HFF-Myc (cell line): ENCODE measurements at regions not wholly inside any gene's neighbourhood (a gene's known extent, or its start where the extent isn't known, plus 50 kb on each side); places are given as distances from the start of the nearest gene placed in this dataset.

Experiments used
- DNase-seq: peaks from one replicate; pipeline ENCODE4 v3.0.0-alpha.2; 2011; ENCODE audit warnings: low read depth; ENCODE audit errors: extremely low read depth
- H3K4me3 ChIP-seq: replicated peaks from 2 replicates; pipeline ENCODE4 v1.5.1; 2011; ENCODE audit warnings: low read depth, mild to moderate bottlenecking, control low read depth, low read length
- TF ChIP-seq, protein P1 (sequence below): IDR thresholded peaks from 2 replicates; pipeline ENCODE4 v1.5.1; 2012; ENCODE audit warnings: mild to moderate bottlenecking, low read depth, low read length, control low read depth; ENCODE audit errors: missing control alignments

DNA sequence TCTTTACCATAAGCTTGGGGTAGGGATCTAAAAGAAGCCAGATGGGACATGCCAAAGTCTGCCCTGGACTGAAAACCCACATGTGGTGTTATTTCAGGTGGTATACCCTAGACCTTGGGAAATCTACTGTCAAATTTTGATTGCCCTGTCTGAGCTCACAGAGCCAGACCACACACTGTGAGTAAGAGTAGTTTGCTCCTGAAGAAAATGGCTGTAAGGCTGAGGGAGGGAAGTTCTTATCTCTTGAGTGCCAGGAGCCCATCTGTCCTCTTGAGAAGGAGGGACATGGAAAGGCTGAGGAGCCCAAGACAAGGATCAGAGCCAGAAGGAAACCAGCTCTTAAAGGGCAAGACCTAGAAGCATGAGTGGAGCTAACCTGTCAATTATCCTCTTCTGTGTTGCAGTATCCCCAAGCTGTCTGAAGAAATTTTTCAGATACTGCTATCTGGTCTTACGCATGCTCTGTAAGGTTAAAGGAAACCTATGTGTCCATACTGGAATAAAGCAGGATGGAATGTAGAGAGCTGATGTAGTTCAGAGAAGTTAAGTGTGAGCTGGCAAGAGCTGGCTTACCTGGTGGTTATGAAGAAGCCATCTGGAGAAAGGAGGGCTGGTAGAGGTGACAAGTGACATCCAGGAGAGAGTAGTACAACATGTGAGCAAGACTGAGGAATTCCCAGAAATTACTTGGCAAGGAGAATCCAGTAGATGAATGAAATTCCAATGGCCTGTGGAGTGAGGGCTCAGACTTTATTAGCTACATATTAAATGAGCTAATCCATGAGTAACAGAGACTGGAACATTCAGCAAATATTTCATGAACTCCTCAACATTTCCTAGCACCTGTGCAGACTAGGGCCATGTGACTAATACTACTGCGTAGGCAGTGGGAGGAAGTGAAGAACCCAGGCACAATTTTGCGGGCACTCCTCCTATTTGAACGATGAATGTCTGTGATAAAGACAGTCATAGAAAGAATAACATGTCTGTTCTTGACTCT, 389.1 kb upstream of the KIF2A start:
- H3K4me3 ChIP-seq, result no peak overlapping the region
- DNase-seq, result no peak
- TF ChIP-seq, protein P1, sequence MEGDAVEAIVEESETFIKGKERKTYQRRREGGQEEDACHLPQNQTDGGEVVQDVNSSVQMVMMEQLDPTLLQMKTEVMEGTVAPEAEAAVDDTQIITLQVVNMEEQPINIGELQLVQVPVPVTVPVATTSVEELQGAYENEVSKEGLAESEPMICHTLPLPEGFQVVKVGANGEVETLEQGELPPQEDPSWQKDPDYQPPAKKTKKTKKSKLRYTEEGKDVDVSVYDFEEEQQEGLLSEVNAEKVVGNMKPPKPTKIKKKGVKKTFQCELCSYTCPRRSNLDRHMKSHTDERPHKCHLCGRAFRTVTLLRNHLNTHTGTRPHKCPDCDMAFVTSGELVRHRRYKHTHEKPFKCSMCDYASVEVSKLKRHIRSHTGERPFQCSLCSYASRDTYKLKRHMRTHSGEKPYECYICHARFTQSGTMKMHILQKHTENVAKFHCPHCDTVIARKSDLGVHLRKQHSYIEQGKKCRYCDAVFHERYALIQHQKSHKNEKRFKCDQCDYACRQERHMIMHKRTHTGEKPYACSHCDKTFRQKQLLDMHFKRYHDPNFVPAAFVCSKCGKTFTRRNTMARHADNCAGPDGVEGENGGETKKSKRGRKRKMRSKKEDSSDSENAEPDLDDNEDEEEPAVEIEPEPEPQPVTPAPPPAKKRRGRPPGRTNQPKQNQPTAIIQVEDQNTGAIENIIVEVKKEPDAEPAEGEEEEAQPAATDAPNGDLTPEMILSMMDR, result no peak

DNA sequence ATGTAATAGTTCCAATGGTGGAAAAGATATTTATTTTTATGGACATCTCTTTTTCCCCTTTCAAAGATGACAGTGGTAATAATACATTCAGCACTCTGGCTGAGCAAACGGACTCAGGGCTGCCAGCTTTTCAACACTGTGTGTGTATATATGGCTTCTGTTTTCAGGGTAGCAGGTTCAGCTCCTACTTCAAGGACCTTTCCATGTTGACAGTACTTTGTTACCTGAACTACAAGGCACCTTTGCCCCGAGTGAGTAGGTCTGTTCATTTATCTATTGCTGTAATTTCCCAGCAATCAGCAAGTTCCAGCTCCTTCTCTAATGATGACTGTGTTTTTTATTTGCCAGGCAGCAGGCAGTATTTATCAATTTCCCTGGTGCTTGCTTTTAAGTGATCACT, 387.4 kb upstream of the KIF2A start:
- TF ChIP-seq, protein P1, result no peak
- no peak for DNase-seq
- H3K4me3 ChIP-seq, result no peak overlapping the region

DNA sequence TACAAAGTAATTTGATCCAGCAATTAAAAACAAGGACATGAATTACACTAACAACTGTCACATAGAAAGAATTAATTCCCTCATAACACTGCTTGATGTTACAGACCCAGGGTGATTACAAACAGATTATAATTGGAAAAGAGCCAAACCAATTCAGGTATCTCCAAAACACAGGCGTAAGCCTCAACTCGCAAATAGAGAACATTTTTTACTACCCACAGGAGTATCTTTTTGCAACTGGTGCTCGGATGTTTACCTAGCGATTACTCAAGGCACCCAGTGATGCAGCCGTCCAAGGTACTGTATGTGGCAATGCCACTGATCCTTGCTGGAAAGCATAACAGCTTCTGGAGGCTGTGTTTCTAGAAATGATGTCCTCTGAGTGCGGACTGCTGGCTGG, 386.1 kb upstream of the KIF2A start:
- no peak for DNase-seq
- H3K4me3 ChIP-seq, result no peak overlapping the region
- TF ChIP-seq, protein P1, result no peak

DNA sequence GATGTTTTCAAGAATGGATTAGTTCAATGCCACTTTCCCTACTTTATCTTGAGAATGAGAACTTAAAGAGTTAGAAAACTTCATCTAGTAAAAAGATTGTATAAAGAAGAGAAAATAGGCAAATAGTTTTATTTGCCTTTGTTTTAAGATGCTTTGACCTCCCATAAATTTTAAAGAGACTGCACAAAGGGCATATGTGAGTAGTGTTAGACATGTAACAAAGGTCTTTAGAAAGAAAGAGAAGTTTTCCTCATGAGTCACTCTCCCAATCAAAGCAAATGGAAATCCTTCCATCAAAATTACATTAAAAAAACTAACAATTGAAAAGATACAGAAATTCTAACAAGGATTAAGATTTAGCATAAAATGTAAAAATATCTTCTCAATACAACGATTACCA, 381.8 kb upstream of the KIF2A start:
- TF ChIP-seq, protein P1, result no peak
- no peak for DNase-seq
- no peak overlapping the region for H3K4me3 ChIP-seq

DNA sequence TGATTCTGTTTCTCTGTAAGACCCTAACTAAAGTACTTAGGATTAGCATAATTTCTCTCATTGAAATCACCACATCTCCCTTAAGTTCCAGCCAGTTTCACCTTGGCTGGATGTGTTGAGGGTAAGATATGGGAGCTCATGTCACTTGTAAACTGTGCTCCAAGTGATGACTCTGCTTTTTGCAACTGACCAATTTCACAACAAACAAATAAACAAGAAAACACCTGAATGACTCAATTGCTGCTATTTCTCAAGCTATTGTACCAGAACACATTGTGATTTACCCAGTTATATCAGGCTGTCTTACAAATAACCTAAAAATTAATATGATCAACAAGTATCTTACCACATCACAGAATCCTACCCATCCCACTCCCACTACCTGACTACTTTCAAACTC, 379.1 kb upstream of the KIF2A start:
- no peak overlapping the region for H3K4me3 ChIP-seq
- DNase-seq, result no peak
- TF ChIP-seq, protein P1, result no peak

DNA sequence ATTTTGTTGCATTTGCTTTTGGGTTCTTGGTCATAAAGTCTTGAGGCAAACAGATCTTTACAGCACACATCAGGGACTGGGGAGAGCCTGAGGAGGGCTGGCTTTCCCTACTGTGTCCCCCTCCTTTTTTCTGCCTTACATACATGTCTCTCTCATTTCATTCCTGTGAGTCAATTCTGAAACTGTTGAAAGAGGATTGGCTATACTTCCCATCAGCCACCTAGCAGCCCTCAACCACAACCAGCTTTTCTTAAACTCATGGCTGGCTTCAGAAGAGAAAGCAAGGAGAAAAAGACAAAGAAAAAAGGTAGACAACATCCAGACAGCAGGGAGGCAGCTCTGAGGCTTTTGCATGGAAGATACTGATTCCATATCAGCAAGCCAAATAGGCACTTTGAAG, 374.8 kb upstream of the KIF2A start:
- no peak overlapping the region for H3K4me3 ChIP-seq
- DNase-seq, result no peak
- TF ChIP-seq, protein P1, result no peak
